ENCODE measurements at regions not wholly inside any gene's neighbourhood (a gene's known extent, or its start where the extent isn't known, plus 50 kb on each side); places are given as distances from the start of the nearest gene placed in this dataset.
"Not testable (repeated sequence)": the region's sequence is repeated elsewhere in the genome, so short reads cannot be mapped to it uniquely, and the experiment has no call there.

DNA sequence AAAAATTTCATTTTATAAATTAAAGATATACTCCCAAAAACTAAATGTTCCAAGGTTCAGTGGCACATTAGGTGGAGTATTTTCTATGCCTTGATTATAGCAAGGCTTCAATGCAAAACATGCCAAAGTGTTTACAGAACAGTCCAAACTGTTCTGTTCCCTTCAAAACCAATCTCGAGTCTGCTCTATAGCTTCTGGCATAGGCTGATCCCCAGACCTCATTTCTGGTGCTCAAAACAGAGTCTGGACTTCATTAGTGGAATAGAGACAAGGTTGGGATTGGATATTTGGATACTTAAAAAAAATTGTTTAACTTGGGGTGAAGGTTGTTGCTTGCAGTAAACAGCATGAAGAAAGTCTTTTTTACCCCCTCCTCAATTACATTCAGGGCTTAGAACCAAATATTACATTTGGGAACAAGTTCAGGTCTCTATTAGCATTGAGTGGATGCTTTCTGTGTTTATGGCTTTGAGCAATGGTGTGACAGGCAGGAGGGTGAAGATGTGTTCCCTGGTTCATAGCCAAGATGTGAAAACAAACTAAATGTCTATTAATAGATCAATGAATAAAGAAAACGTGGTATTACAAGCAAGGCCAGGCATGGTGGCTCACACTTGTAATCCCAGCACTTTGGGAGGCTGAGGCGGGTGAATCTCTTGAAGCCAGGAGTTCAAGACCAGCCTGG, 208.1 kb upstream of the RND3 start:
- DNase-seq, result no peak

GRCh38 chr2:150693556-150693955, 206.1 kb upstream of the RND3 start:
- DNase-seq, result no peak

GRCh38 chr2:150690870-150691269, 203.4 kb upstream of the RND3 start:
- DNase-seq, result no peak

GRCh38 chr2:150690261-150690660, 202.8 kb upstream of the RND3 start:
- no peak for DNase-seq

GRCh38 chr2:150689590-150689989, 202.1 kb upstream of the RND3 start:
- no peak for DNase-seq

GRCh38 chr2:150688016-150688415, 200.5 kb upstream of the RND3 start:
- no peak for DNase-seq

GRCh38 chr2:150686391-150686790, 198.9 kb upstream of the RND3 start:
- DNase-seq, result no peak

GRCh38 chr2:150681120-150681804, 193.8 kb upstream of the RND3 start:
- no peak for DNase-seq

- no peak for DNase-seq
These were observed 192.1 kb upstream of the RND3 start for GRCh38 chr2:150679456-150680120.

GRCh38 chr2:150677551-150677950, 190.1 kb upstream of the RND3 start:
- DNase-seq, result no peak

GRCh38 chr2:150676747-150677383, 189.4 kb upstream of the RND3 start:
- no peak for DNase-seq

DNA sequence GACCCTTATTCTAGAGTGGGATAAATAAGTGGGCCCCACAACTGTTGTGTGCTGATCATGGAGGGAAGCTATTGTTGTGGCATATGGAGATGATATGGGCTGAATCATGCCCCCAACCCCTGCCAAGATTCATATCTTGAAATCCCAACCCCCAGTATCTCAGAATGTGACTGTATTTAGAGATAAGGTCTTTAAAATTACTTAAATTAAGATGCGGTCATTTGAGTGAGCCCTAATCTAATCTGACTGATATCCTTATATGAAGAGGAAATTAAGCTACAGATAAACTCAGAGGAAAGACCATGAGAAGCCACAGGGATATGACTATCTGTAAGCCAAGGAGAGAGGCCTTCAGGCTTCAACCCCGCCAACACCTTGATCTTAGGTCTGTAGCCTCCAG, 188.3 kb upstream of the RND3 start:
- DNase-seq, result no peak

GRCh38 chr2:150674283-150674682, 186.8 kb upstream of the RND3 start:
- DNase-seq, result no peak

DNA sequence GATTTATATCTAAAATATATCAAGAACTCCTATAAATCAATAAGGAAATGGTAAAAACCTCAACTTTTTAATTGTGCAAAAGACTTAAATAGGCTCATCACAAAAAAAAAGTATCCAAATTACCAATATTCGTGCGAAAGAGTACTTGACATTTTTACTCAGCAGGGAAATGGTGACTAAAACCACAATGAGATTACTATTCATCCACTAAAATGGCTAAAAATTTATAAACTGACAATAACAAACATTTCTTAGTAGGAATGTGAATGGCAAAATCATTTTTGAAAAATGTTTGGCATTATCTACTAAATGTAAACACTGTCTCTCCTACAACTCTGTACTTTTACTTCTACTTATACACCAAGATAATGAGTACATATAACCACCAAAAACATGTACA, 184.8 kb upstream of the RND3 start:
- DNase-seq, result no peak

GRCh38 chr2:150669492-150669891, 182.0 kb upstream of the RND3 start:
- no peak for DNase-seq

- DNase-seq, result not testable (repeated sequence)
These were observed 179.6 kb upstream of the RND3 start for GRCh38 chr2:150667039-150667438.

DNA sequence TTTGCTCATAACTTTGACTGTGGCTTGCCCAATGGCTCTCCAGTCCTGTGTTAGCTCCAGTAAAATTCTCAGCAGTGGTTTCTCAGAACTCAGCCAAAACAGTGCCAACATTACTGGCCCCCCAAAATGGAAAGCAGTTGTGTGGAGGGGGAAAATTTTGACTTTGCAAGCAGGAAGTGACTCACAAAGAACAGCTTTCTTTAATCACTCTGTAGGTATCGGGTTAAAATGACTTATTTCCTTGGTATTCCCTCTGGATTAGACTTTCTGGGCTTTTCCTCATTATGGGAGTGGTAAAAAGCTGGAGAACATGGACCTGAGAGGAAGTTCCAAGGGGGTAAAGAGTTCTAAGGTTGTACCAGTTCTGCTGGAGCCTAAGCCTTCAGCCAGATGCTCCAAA, 175.7 kb upstream of the RND3 start:
- DNase-seq, result no peak

DNA sequence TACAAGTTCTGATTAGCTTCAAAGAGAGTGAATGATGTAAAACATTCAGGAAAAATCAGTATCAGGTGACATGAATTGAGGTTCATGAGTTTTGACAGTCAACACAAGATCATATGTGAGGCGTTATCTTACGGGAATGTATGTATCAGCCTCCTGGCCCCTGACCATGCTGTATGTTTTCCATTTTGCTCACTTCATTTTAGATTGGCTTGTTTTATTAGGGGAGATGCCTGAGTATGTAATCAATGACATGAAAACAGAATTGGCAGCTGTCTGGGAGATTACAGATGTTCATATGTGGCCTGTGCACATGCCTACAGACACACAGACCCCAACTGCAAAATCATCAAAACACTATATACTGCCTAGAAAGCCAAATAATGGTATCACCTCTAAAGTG, 168.5 kb upstream of the RND3 start:
- DNase-seq, result no peak

- DNase-seq, result no peak
These were observed 165.9 kb upstream of the RND3 start for GRCh38 chr2:150653351-150653750.

DNA sequence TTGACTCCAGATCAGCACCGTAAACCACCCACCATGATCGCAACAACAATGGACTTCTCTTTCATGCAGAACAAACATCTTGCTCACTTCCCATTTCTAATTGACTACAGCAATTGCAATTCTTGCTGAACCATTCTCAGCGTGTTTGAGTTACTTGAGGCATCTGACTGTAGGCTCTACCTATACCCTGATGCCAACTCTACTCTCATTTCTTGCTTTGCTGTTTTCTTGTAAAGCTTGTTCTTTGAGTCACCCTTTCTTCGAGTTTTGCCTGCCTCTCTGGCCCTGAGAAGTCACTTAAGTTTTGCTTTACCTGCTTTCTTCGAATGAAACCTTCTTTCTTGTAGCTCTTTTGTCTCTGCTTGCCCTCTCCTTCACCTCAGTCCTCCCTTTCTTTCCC, 160.5 kb upstream of the RND3 start:
- DNase-seq, result no peak

- no peak for DNase-seq
These were observed 159.3 kb upstream of the RND3 start for GRCh38 chr2:150646746-150647145.

DNA sequence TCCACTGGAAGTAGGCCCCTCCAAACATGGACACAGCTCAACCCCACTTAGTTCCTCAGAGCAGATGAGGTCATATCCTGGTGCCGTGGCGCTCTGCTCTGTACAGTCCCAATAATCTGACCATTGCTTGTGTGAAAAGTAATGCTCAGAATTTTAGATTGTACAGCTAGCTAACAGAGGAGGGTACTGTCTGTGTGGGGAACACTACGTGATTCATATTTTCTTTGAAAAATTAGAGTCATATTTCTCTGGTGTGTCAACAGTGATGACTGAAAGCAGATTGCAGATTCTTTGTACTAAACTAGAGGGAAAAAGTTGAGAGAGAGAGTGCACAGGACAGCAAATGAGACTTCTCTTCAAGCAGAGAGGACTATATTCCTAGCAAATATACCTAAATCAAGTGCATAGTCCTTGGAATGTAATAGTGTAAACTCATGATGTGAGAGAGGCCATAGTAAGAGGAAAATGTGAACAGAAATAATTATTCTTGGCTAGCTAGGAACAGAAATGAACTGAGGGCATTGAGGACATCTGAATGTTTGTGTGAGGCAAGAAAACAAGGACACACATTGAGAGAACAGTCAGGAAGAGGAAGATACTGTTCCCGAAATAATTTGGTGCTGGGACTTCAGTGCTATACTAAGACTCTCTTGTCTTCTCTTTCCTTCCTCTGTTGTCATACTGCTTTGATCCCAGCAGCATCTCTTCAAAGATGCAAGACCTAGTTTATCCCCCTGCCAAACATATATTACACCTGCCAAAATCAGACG, 157.0 kb upstream of the RND3 start:
- DNase-seq, result no peak

GRCh38 chr2:150643114-150643725, 155.8 kb upstream of the RND3 start:
- DNase-seq, result no peak

All from activated T-cell treated with anti-CD3 and anti-CD28 coated beads, Interleukin-2, amount 50 U/mL, for 48 hours (primary cell).